HG02763 (cell line): ENCODE measurements at regions not wholly inside any gene's neighbourhood (a gene's known extent, or its start where the extent isn't known, plus 50 kb on each side); places are given as distances from the start of the nearest gene placed in this dataset.

Experiments
- ATAC-seq: cut with Tn5 transposase; IDR thresholded peaks from one replicate; pipeline ENCODE4 v1.9.1; 2021; ENCODE audit warnings: mild to moderate bottlenecking, moderate library complexity; ENCODE audit not compliant: unreplicated experiment

DNA sequence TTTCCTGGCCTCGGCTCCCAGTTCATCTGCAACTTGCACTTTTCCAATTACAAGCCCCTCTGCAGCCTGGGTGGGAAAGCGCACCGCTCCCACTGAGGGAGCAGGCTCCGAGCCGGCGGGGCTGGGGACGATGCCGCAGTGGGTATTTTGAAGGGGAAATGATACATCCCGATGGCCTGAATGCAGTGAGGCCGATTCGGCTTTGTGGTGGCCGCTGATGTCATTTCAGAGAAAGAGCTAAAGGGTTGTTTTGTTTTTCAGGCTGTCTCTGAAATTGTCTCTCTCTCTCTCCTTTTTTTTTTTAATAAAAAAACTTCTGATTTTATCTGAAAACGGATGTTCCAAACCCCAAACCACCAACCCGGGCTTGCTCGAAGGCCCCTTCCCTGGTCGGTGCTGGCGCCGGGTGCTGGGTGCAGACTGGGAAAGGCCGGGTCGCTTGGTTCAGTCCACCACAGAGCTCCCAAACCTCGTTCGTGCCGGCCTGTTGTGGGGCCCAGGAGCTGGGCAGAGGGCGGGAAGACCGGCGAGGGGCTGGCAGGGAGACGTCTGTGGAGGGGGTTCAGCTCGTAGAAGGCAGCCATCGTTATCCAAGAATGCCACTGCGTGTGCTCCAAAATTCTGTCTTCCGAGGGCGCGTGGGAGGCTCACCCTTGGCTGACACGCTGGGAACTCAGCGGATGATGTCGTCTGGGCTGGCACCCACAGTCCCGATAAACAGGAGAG is 102.8 kb downstream of the FOXL1 start:
- no peak for ATAC-seq

DNA sequence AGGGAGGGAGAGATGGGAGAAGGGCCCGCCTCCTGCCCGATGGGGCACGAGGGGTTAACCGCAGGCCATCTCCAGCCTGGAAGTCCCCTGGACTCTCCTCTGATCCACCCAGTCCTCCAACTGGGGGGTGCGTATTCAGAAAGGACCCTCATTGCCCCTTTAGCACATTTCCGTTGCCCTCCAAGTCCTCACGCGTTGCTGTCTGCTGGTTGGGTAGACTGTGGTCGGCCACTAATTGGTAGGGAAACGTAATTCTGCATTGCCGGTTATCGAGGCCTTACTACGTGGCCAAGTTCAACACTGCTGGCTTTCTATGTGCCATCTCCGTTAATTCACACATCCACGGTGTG is 103.4 kb downstream of the FOXL1 start:
- no peak for ATAC-seq

DNA sequence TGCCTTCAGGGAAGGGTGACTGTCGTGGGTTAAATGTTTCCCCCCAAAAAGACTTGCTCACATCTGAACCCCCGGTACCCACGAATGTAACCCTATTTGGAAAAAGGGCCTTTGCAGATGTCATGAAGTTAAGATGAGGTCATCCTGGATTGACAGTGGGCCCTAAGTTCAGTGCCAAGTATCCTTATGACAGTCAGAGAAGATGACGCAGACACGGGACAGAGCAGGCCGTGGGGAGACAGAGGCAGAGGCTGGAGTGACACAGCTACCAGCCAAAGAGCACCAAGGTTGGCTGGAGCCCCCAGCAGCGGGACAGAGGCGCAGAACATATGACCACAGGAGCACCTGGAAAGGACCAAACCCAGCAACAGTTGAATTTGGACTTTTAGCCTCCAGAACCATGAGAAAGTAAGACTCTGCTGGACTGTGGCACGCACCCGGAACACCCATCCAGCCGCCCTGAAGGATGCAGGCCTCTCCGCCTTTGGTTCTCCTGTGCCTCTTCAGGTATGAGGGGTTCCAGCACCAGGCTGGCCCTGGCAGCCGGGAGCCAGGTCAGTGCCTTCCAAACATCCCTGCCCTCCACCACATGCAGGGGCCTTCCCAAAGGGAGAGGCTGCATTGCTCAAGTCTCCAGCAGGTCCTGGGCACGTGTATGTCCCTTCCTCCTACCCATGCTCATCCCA is 104.0 kb downstream of the FOXL1 start:
- ATAC-seq, result no peak

DNA sequence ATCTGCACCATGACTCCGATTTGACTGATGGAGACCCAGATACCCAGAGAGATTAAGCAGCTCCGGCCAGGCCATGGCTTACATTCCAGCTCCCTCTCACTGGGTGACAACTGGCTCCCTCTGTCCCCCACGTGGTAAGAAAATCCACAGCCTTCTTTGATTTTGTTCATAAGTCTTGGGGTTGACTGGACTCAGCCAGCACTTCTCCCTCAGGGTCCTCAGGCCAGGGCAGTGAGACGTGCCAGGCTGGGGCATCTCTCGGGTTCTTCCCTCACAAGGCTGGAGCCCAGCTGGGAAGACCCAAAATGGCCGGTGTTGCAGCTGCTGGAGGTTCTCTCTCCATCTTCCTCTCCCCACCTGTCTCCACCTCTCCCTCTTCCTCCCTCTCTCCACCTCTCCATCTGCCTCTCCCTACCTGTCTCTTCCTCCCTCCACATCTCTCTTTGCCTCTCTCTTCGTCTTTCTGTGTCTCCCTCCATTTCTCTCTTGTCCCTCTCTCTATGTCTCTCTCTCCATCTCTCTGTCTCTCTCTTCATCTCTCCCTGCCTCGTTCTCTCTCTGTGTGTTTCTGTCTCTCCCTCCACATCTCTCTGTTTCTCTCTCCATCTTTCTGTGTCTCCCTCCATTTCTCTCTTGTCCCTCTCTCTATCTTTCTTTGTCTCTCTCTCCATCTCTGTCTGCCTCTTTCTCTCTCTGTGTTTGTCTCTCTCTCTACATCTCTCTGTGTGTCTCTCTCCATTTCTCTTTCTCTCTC is 105.3 kb downstream of the FOXL1 start:
- no peak for ATAC-seq

DNA sequence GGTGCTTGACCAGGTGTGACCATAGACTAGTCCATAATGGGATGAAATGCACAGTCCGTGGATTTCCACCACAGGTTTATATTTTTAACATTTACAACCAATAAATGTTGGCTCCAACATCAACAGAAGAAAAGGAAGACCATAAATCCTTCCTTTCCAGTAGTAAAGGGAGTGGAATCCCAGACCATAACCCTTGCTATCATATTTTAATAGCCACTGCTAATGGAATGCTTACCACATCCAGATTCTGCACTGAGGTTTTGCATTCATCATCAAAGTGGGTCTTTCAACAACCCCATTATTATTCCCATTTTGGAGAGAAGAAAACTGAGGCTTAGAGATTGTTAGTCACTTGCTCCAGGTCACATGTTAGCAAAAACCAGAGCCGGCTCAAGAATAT is 106.7 kb downstream of the FOXL1 start:
- no peak for ATAC-seq

DNA sequence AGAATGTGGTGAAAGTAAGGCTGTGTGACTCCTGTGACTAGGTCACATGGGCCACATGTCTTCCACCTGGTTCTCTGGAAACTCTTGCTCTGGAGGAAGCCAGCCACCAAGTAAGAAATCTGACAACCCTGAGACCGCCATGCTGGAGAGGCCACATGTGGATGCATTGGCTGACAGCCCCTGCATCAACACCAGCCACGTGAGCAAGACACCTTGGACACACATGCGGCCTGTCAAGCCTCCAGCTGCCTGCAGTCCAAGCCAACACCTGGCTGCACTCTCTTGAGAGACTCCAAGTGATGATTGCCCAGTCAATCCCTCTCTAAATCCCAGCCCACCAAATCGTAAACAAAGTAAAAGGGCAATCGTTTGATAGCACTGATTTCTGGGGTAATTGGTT is 112.6 kb downstream of the FOXL1 start:
- ATAC-seq, result no peak

DNA sequence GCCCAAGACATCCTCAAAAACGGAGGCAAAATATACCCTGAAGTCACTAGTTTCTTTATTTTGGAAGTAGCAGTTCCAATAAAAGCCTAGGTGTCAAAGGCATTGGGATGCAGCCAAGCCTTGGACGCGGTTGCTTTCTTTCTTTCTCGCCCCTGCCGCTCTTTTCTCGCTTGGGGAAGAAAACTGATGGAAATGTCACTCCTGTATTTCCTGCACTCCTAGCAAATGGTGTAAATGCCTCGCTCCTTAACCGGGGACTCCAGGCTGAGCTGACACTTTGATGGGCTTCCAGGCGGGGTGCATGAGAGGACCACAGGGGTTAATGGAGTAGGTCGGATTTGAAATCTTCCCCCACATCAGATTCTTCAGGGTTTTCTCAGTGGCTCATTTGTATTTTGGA is 114.1 kb downstream of the FOXL1 start:
- no peak for ATAC-seq

DNA sequence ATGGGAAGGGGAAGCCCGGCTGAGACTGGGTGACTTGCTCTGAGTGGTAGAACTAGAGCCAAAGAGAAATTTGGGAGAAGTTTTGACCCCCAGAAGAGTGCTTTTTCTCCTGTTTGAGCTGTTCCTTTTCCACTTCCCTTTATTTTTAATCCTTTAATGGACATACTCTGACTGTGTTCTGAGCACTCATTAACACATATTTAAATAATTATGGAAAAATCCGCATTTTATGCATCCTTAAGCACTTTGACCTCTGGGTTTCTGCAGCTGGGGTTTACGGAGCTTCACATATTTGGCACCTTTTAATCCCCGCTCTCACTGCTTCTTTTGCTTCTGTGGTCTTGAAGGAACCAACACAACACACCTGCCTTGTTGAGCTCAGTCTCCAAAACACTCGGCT is 114.7 kb downstream of the FOXL1 start:
- no peak for ATAC-seq

DNA sequence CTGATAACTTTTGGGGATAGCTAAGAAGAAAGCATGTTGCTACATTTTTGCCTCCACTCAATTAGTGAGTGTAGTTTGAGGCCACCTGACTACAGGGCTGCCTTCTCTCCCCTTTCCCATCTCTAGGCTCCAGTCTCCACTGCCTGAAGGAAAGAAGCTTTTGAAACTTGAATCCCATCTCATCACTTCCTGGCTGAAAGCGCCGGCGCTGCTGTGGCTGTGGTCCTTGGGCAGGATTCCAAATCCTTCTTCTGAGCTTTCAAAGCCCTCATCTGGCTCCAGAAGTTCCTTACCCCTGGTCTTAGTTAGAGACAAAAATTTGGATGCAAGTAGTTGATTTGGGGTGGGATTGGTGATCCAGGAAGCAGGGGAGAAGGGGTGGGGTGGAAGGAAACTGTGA is 119.4 kb downstream of the FOXL1 start:
- no peak for ATAC-seq

DNA sequence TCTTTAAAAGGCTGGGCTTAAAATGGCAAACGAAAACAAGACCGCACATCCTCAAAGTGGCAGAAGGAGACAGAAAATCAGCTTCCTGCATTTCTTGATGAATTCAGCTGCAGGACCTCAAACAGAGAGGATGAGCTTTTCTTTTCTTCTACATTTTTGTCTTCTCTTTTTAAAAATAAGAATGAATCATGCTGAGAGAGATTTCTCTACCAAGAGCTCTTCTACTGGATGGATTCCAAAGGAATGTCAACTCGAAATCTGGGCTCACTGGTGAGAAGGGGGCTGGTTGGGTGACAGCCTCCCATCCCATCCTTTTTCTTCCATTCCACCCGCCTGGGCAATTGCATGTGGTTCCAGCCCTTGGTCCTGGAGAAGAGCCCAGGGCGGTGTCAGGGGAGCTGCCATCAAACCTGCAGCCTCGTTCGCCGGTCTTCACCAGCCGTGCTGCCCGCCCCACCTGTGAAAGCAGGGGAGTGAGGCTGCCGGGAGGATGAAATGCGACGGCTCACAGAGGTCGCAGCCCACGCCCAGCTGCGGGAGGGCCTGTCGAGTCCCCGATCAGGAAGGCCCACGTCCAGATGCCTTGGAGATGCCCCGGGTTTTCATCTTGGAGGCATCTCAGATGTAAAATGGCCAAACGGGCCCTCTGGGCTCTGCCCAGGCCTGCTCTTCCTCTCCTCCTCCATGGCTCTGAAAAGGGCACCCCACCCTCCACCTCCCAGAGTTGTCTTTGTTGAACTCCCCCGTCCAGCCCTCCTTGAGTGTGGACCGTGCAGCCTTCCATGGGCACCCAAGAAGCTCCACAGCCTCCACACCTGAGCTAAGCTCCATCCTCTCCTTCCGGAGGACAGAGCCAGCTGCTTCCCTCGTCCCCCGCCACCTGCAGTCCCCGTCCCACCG is 121.9 kb downstream of the FOXL1 start:
- ATAC-seq, result no peak

DNA sequence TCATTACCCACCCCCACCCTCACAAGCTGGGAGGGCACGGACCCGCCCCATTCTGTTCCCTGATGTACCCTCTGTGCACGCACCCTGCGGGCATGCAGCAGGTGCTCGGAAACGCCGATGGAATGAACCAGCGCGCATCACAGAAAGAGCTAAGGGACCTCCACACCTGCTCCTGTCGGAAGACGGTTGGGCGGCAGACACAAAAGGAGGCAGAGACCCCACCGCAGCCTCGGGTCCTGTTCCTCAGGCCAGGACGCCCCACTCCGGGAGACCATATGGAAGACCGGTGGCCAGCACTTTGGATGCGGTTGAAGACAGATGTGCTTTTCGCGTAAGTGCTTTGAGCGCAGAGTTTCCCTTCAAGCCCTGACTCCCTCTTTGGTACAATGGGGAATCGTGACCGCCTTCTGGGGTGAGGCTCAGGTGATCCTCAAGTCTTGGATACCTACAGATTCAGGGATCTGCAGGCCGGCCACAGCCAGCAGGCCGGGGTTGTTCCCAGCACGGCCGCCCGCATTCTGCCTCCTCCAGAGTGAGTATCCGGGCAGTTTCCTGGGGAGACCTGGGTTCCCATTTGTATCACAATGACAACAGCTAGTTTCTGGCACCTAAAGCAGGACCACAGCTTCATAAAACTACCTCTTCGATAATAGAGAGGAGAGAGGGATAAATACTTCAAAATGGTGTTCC is 123.1 kb downstream of the FOXL1 start:
- no peak for ATAC-seq

DNA sequence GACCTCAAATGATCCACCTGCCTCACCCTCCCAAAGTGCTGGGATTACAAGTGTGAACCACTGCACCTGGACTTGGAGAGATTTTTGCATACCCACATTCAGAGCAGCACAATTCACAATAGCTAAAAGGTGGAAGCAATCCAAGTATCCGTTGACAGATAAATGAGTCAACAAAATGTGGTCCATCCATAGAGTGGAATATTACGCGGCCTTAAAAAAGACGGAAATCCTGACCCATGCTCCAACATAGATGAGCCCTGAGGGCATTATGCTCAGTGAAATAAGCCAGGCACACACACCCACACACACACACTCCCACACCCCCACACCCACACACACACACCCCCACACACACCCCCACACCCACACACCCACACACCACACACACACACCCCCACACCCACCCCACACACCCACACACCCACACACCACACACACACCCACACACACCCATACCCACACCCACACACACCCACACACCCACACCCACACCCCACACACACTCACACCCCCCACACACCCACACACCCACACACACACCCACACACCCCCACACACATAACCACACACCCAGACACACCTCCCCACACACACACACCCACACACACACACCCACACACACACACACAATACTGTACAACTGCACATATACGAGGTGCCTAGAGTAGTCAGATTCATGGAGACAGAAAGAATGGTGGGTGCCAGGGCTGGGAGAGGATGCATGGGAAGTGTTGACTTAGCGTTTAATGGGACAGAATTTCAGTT is 124.7 kb downstream of the FOXL1 start:
- no peak for ATAC-seq

DNA sequence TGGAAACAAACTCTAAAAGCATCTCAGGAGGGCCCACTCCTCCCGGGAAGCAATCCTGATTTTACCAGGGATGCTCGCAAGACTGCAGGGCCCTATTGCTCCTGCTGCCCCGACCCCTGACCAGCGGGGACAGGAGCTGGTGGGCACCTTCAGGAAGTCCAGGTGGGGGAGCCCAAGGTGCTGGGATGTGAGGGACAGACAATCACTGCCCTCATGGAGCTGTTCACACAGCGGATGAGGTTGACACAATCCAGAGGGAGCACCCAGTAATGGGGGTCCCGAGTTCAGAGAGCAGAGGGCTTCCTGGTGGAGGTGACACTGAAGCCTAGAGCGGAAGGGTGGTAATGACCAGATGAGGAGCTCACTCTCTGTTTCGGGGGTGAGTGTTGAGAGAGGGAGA is 126.2 kb downstream of the FOXL1 start:
- no peak for ATAC-seq

DNA sequence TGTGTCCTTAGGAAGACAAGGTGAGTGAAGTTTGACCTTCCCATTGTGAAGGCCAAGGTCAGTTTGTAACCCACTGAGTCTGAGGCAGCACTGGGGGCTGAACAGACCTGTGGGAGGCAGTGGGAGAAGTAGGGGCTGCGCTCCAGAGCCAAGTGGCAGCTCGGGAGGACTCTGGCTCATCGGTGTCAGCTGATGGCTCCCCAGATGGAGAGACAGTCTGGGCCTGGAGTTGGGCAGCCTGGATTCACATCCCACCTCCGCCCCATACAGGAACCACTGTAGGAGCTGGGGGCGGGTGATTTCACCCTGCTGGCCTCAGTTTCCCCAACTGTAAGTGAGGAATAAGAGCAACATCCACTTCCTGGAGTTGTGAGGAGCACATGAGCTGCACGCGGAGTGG is 128.4 kb downstream of the FOXL1 start:
- no peak for ATAC-seq

DNA sequence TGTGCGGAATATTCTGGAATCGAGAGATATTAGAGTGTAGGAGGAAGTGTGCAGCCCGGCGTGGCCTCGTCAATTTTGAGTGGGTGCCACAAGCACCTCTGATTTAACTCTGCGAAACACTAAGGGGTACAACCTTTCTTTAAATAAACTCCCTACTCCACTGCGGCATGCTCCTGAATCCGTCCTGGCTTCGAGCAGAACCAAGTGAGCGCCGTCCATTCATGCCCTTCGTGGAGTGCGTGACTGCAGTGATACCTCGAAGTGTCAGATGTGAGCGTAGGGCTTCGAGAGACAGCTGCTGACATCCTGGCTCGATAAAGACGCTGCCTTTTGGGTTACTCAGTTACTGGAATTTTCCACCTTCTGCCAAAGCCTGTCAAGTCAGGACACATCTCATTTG is 128.8 kb downstream of the FOXL1 start:
- no peak for ATAC-seq

DNA sequence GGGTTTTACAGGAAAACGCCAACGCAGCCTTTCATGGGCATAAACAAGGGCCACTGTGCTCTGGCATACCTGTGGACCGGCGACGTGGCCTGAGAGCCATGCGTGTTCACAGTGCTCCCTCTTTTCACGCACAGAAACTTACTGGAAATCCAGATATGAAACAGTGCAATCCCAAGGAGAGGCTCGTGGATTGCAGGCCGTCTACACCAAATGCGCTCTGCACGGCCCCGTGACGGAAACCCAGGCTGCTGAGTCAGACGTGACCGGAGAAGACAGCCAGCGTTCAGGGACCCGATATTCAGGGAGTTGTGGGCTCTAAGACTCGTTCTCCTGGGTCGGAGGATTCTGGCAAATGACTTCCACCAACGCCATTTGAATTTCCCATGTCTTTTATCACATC is 129.2 kb downstream of the FOXL1 start:
- ATAC-seq, result no peak

DNA sequence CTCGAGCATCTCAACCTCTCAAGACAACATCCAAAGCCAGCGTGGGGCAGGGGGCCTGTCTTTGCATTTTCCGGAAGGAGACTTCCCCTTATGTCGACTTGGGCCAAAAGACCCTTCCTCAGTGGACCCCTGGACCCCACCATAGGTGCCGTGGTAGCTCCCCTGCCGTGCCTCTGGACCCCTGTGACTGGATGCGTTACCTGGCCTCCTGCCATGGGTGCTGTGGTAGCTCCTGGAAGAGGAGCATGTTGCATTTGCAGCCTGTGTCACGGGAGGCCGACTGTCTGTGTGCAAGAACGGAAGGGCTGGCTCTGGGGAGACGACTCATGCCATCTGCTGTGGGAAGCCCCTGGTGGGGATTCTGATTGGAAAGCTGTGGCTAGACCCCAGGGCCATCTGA is 130.1 kb downstream of the FOXL1 start:
- ATAC-seq, result no peak

DNA sequence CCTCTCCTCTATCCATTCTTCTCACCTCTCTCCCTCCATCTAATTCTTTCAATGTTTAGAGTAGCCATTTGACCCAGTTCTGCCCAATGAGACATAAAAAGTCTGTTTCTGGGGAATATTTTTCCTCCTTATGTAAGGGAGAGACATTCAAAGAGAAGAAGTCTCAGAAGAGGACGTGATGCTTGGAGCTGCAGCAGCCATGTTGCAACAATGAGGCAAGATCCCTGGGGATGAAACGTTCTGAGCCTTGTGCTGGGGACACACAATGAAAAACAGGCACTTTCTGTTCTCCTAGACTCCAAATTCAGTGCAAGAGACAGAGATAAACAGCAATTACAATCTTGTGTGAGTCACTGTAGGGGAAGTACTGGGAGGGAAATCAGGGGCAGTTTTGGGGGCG is 130.8 kb downstream of the FOXL1 start:
- no peak for ATAC-seq

DNA sequence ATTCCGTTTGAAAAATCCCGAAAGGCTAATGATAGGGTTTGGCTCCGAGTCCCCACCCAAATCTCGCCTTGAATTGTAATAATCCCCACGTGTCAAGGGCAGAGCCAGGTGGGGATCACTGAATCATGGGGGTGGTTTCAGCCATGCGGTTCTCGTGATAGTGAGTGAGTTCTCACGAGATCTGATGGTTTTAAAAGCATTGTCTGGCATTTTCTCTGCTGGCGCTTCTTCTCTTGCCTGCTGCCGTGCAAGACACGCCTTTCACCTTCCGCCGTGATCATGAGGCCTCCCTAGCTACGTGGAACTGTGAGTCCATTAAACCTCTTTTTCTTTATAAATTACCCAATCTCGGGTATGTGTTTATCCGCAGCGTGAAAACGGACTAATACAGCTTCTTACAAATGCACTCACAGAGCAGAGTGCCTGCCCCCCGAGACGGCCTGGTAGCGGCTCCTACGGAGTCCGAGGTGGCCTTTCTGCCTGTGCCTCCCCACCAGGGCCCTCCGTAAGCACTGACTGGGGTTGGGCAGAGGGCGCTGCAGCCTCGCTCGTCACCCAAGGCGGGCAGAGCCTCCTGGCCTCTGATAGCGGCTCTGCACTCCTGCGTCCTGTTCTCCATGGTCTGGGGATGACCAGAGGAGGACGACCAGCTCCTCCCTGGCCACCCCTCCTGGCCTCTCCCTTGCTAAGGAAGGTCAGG is 131.7 kb downstream of the FOXL1 start:
- ATAC-seq, result no peak
